GM19463 (cell line): ENCODE measurements at regions not wholly inside any gene's neighbourhood (a gene's known extent, or its start where the extent isn't known, plus 50 kb on each side); places are given as distances from the start of the nearest gene placed in this dataset.
"Not testable (repeated sequence)": the region's sequence is repeated elsewhere in the genome, so short reads cannot be mapped to it uniquely, and the experiment has no call there.

ENCODE experiments used
- ATAC-seq: cut with Tn5 transposase; IDR thresholded peaks from one replicate; pipeline ENCODE4 v1.9.1; 2021; ENCODE audit warnings: mild to moderate bottlenecking, moderate library complexity; ENCODE audit not compliant: unreplicated experiment

DNA sequence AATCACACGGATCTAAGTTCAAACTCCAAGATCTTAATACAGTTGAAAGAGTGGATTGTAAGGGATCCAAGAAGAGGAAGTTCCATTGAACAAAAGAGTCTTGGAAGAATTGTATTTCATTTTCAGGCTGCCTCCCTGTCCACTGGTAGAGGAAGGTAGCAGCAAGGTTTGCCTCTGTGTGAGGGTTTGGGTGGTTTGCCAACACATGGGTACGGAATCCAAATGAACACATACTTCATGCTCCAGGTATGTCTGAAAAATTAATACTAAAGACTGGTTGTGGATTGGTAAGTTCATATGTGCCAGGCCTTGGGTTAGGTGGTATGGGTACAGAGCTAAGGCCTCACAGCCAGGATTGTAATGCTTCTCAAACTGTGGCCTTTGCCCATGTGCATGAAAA lies 523.6 kb upstream of the BOD1L1 start:
- no peak for ATAC-seq

DNA sequence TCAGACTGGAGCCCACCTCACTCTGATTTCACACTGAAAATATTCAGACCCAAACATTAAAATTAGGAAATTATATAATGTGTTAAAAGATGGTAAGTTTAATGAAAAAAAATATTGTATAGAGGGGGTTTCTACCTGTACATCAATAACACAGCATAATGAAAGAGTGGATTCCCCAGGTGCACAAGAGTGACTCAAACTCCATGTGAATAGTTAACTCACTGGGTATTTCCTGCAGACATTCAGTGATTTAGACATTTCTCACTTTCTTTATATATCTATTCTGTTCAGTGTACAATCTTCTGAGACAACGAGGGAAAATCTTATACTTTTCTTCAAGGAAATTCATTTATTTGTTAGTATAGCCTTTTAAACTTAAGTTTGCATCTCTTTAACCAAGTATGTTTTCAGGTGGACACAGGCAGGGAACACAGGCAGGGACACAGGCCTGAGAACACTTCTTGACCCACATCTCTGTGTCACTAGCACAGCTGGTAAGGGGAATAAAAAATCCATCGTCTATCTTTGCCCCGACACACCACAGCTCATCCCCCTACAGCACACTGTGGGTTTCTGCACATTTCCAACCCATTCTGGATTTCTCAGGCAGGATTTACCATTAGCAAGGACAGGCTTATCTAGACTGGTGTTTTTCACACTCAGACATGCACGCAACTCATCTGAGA lies 525.5 kb upstream of the BOD1L1 start:
- peak; percentile 72 for ATAC-seq

DNA sequence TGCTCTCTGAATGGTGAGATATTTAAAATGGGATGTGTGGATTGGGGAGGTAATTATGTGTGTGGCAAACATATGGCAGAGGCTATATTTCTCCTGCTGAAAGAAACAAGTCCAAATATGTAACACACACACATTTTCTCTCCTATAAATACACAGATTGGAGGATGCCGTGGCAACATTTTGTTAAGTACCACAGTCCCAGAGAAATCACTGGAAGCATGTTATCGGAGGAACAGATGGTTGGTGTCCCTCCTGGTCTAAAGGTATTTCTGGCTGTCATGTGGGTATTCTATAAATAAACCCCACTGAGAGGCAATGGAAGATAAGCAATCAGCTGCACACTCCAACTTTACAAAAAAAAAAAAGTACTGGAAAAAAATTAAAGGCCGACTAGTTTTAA lies 528.3 kb upstream of the BOD1L1 start:
- no peak for ATAC-seq

DNA sequence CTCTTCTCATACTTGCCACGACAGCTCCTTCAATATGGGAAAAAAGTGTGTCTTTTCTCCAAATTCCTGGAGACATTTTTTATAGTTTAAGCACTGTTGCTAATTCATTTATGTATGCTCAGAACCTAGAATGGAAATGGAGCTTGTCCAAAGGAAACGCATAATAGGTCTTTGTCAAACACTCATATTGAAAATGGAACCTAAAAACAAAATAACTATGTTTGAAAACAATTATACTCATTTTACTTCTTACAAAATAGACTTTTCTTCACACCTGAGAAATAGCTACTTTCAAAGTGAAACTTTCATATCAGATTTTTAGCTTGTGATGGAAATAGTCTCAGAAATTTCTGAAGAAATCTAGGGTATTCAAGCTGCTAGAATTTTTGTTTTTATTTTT lies 529.7 kb upstream of the BOD1L1 start:
- peak; percentile 40 for ATAC-seq

DNA sequence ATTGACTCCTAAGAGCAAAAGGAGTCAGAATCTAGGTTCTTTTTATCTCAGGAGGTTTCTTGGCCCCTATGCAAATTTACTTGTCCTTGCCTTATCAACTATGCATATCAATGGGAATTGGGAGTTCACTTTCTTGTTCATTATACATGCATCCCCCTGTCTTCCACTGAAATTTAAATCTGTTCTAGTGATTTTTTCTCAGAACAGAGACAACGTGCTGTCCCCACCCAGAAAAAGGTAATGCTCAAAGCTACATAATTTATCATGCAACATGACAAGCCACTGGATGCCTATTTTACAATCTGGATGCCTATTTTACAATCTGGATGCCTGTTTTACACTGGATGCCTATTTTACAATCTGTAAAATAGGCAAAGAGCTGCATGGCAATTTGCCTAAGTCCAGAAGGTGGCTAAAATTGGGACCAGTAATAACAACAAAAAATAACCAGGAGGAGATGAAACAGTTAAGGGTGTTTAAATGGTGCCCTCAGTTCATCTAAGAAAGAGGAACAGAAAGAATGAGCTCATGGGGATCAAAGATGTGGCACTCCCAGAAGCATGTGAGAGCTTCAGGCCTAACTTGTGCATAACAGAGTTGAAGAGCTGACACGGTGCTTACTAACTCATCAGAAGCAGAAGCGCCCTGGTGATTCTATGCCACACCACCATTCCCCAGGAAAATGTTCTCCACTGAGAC lies 537.8 kb upstream of the BOD1L1 start:
- peak; percentile 98 for ATAC-seq

DNA sequence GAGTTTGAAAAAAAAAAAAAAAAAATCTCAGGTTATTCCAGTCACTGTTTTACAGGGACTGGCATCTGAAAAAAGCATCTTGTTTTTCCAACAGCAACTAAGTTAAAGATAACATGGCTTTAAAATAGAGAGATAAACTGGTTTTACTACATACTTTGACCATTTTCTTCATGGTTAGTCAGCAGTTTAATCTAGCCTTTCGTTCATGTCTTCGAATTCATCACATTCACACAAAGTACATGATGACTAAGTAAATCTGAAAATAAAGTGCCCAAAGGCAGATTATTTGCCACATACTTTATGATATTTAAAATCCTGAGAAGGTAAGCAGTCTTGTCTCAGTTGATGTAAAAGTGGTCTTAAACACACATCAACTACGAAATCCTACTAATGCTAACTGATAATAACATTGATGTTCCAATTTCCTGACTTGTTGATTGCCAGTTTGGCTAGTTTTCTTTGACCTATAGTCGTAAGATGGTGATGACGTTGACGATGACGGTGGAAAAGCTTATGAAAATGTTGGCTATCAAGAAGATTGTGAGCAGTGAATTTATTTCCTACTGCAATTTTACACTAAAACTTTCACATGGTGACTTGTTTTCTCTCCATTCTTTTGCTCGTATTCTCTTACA lies 540.5 kb upstream of the BOD1L1 start:
- ATAC-seq, result no peak

DNA sequence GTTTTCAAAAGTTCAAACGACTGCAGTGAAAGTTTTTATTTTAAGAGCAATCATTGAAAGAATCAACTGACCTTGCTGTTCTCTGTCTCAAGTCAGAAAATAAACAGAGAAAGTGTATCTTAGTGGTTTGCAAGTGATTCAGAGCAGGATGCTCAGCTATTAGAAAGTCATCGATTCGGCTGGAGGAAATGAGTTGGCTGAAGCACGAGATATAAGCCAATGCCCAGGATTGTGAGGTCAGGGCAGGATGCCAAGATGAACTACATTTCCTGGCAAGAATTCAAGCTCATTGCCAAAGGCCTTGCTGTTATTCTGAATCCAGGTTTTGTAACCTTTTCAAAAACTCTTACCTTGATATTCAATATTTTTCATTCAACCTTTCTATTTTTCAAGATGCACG lies 541.4 kb upstream of the BOD1L1 start:
- ATAC-seq, result peak; percentile 64

DNA sequence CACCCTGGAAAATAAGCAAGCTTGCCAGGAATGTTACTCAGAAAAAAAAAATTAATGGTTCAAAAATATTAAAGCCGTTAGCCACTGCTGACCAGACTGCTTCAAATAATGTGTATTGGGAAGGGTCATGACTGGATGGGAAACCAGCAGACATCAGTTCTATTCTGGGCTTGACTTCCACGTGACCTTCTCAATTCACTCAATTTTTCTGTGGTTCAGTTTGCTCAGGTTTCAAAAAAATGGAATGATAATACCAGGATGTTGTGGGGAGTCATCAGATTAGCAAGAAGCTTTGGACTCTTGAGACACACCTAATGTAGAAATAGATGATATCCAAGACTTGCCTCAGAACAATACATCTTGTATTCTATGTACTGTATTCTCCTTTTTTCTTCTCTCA lies 541.9 kb upstream of the BOD1L1 start:
- no peak for ATAC-seq

DNA sequence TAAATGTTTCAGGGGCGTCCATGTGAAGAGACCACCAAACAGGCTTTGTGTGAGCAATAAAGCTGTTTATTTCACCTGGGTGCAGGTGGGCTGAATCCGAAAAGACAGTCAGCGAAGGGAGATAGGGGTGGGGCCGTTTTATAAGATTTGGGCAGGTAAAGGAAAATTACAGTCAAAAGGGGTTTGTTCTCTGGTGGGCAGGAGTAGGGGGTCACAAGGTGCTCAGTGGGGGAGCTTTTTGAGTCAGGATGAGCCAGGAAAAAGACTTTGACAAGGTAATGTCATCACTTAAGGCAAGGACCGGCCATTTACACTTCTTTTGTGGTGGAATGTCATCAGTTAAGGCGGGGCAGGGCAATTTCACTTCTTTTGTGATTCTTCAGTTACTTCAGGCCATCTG lies 542.4 kb upstream of the BOD1L1 start:
- not testable (repeated sequence) for ATAC-seq

DNA sequence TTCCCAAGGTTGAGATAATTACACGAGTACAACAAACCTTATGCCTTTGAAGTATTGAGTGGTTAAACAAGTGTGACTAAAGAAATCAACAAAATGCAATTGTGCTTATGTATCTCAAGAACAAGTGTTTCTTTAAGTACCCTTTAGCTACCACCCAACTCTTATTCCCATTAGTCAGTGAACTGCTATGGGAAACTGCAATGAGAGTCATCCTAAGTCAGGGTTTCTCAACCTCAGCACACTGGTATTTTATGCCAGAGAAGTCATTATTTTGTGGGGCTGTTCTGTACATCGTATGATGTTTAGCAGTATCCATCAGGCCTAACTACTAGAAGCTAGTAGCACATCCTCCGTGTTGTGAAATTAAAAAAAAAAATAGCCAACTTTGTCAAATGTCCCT lies 549.1 kb upstream of the BOD1L1 start:
- ATAC-seq, result no peak

DNA sequence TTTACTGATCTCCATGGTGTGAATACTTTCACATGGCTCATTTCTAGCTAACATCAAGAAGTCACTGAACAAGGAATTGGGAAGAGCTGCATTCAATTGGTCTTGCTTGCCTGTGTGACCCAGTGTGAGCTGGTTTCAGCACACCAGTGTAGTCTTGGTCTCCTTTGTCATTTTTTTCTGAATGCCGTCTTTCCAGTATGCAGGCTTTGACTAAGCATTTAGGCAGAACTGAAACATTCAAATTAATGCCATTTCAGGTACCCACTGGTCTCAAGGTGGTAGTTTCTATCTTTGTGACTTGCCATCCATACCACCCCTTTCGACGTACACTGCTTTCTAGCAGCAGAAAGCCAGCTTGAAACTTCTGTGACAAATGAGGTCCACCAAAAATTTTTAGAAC lies 550.5 kb upstream of the BOD1L1 start:
- ATAC-seq, result peak; percentile 94

DNA sequence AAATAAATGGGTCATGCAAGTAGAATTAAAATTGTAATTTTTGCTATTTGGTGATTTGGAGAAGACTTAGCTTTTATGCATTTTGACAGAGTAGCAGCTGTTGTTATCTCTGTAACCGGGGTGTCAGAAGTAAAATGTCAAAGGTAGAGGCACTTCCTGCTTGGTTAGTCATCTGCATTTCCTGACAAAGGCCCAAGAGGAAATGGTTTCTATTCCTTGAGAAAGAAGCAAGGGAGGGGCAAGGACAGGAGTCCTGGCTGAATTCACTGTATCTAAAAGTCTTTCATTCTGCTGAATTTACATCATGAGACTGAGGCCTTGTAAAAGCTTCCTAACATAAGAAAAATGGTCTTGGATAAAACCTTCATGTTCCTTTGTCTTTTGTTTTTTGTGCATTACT lies 550.9 kb upstream of the BOD1L1 start:
- peak; percentile 51 for ATAC-seq

DNA sequence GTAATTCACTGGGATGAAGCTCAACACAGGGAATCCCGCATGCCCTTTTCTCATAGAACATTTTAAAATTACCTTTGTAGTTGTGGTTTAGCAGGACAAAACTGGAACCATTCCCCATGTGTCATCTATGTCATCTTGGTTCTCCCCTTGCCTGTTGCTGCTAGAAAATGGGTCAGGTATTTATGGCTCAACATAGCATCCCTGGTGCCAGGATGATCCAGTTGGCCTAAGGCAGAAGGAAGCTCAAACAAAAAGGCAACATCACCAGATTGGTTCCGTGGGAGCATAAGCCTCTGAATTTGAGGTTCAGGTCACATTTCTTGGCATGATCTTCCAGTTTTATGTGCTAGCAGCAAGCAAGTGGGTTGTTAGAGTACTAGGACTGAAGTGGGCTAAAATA lies 552.6 kb upstream of the BOD1L1 start:
- ATAC-seq, result no peak

DNA sequence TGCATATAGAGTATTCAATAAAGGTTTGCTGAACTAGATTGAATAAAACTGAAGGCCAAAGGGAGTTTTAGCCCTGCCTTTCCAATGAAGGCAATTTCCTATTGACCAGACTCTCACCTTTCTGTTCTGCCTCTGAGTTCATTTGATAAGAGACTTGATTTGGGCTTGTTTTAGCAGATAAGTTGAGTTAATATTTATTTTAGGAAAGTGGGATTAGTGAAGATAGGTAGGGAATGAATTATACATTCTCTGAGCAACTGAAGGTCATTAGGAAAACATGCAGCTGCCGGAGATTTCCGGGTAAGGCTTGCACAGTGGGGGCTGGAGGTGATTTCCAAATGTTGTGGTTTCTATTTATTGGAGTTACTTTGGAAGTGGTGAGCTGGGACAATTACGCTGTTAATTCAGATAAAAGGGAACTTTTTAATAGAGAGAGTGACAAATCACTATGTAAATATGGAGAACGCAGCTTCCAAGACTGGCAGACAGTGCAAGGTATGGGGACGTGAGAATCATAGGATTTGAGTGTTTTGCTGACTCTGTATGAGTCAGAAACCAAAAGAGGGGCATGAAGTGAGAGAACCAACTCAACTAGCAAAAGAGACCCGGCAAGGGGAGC lies 553.6 kb upstream of the BOD1L1 start:
- ATAC-seq, result no peak

DNA sequence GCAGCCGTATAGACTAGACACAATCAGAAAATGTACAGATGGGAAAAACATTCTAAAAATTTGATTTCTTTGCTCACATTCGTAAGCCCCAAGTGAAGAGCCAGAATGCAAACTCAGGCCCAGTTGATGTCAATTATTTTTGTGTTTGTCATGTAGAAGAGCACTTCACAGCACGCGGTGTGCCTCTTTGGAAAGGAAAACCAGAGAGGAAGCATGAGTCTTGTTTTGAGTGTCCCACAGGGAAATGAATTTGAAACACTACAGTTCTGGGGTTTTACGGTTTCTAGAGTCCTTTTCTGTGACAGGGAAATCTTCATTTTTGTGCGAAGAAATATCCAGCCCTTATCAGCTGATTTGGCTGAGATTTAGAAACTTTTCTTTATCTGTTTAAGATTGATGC lies 554.6 kb upstream of the BOD1L1 start:
- ATAC-seq, result no peak

DNA sequence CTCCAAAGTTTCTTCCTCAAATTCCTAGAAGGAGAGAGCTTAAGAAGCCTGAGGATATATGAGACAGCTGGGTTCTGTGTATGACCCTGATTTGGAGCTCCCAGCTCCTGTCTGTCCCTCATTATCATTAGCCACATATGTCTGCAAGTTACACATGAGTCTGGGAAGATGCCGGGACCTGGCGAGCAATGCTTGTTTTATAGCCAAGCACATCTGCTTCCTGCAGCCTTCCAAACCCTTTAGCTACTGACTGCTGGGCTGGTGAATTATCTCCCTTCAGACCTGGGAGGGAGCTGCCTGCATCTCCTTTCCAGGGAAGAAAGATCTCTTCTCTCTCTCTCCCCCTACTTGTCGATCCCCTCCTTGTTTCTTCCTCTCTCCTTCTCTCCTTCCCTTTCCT lies 556.7 kb upstream of the BOD1L1 start:
- no peak for ATAC-seq

DNA sequence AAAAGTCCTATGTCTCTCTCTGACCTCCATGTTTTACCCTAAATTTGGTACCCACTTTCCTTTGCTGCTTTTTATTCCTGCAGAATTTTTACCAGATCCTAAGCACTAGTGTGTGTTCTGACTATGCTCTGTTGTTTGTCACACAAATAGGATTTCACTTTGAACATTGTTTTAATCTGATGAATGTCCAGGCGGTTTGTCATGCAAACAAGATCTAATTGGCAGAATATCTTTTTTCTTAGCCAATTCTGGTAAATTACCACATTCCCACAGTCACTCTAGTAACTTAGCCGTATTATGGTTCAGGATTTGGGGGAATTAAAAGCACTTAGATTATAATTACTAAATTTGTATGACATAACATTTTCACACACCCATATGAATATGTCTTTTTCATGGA lies 557.2 kb upstream of the BOD1L1 start:
- ATAC-seq, result no peak

DNA sequence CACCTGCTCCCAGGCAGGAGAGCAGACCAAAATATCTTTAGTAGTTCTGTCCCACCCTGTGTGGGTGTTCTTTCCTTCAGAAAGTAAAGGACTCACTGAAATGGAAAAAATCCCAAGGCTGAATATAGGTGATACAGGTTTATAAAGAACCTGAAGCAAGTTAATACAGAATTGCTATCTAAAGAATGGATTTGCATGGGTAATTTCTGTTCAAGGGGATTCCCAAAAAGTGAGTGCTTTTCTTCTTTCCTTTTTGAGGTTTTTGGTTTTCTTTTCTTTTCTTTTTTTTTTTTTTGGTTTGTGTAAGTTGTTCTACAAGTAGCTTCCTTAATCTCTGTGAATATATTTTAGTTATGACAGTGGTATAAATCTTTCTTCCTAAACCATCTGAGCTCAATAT lies 560.7 kb upstream of the BOD1L1 start:
- no peak for ATAC-seq

DNA sequence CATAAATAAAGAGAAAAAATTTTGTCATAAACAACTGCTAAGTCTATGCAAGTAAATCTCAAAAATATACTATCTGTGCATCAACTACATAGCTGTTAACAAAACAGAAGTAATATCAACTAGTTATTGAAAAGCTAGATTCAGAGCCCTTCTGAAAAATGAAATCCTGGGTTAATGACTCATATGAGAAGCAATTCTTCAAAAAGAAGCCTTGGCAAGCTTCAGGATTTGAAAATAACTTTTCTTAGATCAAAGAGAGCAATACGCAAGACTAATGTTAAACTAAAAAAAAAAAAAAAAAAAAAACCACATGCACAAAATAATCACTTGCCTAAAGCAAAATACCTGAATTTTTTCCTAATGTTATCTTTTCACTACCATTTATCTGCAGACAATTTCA lies 566.1 kb upstream of the BOD1L1 start:
- no peak for ATAC-seq

DNA sequence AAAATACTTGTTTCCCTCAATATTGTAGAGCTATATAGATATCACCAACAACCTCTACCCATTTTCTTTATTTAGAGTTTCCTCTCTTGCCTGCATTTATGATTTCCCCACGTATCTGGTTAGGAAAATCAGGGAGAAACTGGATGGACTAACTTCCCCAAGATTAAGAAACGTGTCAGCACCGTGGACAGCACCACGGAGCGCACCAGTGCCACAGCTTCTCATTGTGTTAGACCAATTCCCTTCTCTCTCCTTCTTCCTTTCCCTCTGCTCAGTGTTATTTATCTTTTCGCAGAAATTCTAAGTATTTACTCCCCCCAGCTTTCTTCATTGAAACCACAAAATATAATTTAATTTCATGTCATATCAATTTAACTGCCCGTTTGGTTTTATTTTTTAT lies 568.6 kb upstream of the BOD1L1 start:
- ATAC-seq, result no peak

DNA sequence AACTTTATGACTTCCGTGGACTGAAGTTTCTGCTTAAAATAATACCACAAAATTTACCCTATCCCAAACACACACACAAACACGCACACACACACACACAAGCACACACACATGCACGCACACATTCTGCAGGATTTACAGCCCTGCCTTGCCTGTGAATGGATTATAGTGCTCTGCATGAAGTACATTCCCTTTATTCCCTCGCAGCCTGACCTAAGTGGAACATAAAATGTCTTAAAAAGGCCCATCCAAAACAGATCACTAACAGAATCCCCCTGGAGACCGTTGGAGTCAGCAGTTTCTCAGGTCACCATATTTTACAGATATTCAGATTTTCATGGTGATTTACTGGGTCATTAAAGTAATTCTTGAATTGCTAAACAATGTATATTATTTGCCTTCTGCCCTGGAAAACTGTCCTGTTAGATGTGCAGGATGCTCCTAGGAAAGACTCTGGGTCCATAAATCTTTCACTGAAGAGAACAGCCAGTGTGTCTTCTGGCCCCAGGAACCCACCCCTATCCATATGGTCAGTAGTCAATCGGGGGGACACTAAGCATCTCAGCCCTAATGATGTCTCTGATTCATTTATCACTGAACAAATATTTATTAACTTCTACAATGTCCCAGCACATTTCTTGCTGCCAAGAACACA lies 587.7 kb upstream of the BOD1L1 start:
- ATAC-seq, result no peak
